ENCODE measurements at regions not wholly inside any gene's neighbourhood (a gene's known extent, or its start where the extent isn't known, plus 50 kb on each side); places are given as distances from the start of the nearest gene placed in this dataset.
A peak's percentile ranks its signal among the peaks of the same experiment; 100 is the strongest.

- H3K4me3 ChIP-seq (ENCODE audit: low read length), result no peak overlapping the region
- peak; percentile 0 for DNase-seq (ENCODE audit: low read depth)
- TF ChIP-seq CTCF (conservative IDR thresholded peaks at IDR 0.05; ENCODE audit: low read length), result no peak
Measured at GRCh38 chr7:114217026-114217806, 197.4 kb upstream of the FOXP2 start.

DNA sequence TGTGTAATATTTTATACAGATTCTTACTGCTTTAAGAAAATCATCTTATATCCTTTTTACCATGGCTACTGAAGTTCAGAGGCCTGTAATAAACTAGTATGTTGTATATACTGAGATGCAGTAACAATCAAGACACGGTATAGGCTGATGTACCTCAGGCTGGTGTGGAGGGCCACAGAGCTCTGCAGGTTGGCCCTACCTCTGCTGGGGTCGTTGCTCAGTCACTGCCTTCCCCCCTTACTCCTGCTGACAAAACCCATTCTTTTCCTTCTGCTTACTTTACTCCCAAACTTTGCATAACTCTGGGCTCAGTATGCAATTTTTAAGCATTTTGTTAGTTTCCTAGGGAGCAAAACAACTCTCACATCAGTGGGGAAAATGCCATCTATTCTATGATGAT is 200.1 kb upstream of the FOXP2 start:
- H3K4me3 ChIP-seq (ENCODE audit: low read length), result no peak overlapping the region
- no peak for TF ChIP-seq CTCF (conservative IDR thresholded peaks at IDR 0.05; ENCODE audit: low read length)
- DNase-seq (ENCODE audit: low read depth), result no peak

- H3K4me3 ChIP-seq (ENCODE audit: low read length), result no peak overlapping the region
- no peak for DNase-seq (ENCODE audit: low read depth)
Measured at GRCh38 chr7:114212721-114213429, 201.7 kb upstream of the FOXP2 start.

DNA sequence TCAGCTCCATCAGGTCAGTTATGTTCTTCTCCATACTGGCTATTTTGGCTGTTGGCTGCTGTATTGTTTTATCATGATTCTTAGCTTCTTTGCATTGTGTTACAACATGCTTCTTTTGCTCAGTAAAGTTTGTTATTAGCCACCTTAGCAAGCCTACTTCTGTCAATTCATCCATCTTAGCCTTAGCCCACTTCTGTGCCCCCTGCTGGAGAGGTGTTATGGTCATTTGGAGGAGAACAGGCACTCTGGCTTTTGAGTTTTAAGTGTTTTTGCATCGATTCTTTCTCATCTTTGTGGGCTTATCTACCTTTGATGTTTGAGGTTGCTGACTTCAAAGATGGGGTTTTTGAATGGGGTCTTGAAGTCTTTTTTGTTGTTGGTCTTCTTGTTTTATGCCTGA is 204.6 kb upstream of the FOXP2 start:
- no peak for DNase-seq (ENCODE audit: low read depth)
- H3K4me3 ChIP-seq (ENCODE audit: low read length), result no peak overlapping the region
- TF ChIP-seq CTCF (conservative IDR thresholded peaks at IDR 0.05; ENCODE audit: low read length), result no peak

More at GRCh38 chr7:114212721-114213429, 201.7 kb upstream of the FOXP2 start:
- no peak for TF ChIP-seq CTCF (conservative IDR thresholded peaks at IDR 0.05; ENCODE audit: low read length)

DNA sequence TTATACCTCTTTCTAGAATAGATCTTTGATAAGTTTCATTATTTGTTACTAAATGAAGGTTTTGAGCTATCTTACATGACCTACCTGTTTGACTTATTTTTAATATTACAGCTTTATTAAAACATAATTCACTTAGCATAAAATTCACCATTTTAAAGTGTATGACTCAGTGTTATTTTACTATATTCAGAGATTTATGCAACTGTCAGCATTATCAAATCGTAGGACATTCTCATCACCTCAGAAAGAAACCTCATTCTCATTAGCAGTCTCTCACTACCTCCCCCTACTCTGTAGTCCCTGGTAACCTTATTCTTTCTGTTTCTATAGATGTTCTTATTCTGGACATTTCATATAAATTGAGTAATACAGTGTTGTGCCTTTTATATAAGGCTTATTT is 207.9 kb upstream of the FOXP2 start:
- TF ChIP-seq CTCF (conservative IDR thresholded peaks at IDR 0.05; ENCODE audit: low read length), result no peak
- no peak for DNase-seq (ENCODE audit: low read depth)
- H3K4me3 ChIP-seq (ENCODE audit: low read length), result no peak overlapping the region

DNA sequence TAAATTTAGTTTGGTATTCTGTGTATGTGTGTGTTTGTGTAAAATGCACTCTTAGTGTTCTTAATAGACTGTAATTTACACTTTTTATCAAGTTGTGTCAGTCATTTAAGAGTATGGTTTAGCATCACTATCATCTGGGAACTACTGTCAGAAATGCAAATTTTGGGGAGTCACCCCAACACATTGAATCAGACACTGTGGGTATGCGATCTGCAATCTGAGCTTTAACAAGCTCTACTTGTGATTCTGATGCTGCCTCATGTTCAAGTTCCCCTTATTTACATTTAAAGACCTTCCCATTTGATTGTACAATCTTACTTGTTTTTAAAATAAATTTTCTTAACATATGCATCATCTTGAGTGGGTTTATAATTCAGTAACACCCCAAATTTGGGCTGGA is 218.1 kb upstream of the FOXP2 start:
- H3K4me3 ChIP-seq (ENCODE audit: low read length), result no peak overlapping the region
- no peak for DNase-seq (ENCODE audit: low read depth)
- no peak for TF ChIP-seq CTCF (conservative IDR thresholded peaks at IDR 0.05; ENCODE audit: low read length)

DNA sequence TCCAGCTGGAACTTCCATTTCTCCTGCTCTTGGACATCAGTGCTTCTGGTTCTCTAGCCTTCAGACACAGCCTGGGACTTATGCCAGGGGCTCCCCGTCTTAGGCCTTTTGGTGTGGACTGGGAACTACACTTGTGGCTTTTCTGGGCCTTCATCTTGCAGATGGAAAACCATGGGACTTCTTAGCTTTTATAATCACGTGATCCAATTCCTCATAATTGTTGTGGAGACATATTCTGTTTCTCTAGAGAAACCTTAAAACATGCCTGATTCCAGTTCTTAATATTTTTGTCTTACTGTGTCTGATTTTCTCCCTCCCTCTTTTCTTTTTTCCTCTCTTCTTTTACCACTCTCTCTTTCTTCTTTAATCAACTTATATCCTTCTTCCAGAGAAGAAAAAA is 224.2 kb upstream of the FOXP2 start:
- TF ChIP-seq CTCF (conservative IDR thresholded peaks at IDR 0.05; ENCODE audit: low read length), result no peak
- H3K4me3 ChIP-seq (ENCODE audit: low read length), result no peak overlapping the region
- DNase-seq (ENCODE audit: low read depth), result no peak
